ENCODE measurements at regions not wholly inside any gene's neighbourhood (a gene's known extent, or its start where the extent isn't known, plus 50 kb on each side); places are given as distances from the start of the nearest gene placed in this dataset.

DNA sequence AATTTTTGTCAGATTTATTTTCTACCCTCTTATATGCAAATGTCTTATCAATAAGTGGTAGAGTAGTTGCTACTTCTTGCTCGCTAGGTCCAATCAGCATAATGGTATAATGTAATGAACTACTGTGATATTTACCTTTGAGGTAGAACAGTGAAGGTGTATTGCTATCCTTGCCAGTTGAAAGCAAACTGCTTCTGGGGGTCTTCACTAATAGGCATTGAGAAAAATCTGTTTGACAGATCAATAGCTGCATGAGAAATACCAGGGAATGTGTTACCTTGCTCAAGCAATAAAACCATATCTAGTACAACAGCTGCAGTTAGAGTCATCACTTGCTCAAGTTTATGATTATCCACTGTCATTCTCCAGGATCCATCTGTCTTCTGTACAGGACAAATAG is 50.1 kb upstream of the EFEMP1 start:
- TF ChIP-seq, protein P1, sequence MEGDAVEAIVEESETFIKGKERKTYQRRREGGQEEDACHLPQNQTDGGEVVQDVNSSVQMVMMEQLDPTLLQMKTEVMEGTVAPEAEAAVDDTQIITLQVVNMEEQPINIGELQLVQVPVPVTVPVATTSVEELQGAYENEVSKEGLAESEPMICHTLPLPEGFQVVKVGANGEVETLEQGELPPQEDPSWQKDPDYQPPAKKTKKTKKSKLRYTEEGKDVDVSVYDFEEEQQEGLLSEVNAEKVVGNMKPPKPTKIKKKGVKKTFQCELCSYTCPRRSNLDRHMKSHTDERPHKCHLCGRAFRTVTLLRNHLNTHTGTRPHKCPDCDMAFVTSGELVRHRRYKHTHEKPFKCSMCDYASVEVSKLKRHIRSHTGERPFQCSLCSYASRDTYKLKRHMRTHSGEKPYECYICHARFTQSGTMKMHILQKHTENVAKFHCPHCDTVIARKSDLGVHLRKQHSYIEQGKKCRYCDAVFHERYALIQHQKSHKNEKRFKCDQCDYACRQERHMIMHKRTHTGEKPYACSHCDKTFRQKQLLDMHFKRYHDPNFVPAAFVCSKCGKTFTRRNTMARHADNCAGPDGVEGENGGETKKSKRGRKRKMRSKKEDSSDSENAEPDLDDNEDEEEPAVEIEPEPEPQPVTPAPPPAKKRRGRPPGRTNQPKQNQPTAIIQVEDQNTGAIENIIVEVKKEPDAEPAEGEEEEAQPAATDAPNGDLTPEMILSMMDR (IDR thresholded peaks at IDR 0.05; ENCODE audit: insufficient read depth, low read length, poor library complexity, severe bottlenecking), result no peak
- DNase-seq (ENCODE audit: extremely low read depth, insufficient read length), result no peak
- Histone ChIP-seq H3K36me3 (ENCODE audit: control insufficient read depth, insufficient read depth, low read length) (no peaks in the 10 kb centered on the region), H3K4me3 (replicated peaks; ENCODE audit: low read depth, low read length) (no peak overlapping the region), H3K27me3 (replicated peaks; ENCODE audit: control insufficient read depth, insufficient read depth, low read length) (no peaks in the 10 kb centered on the region; the same call in 1 of the 2 replicates)

DNA sequence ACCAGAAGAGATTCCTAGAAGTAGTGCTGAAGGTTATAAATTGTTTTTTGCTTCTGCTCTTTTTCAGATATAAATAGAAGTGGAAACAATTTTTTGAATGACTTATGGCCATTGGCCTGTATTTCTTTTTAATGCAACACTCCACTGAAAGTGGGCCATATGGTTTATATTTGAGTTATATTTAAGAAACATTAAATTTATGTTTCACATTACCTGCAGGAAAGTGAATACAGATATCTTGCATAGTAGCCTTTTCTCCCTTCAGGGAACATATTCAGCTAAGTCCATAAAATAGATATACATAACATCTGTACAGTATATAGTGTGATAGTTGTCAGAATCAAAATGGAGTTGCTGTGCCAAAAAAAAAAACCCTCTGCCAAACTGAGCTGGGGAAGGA is 53.1 kb upstream of the EFEMP1 start:
- Histone ChIP-seq H3K36me3 (ENCODE audit: control insufficient read depth, insufficient read depth, low read length) (no peaks in the 10 kb centered on the region), H3K4me3 (replicated peaks; ENCODE audit: low read depth, low read length) (no peak overlapping the region), H3K27me3 (replicated peaks; ENCODE audit: control insufficient read depth, insufficient read depth, low read length) (no peaks in the 10 kb centered on the region; the same call in 1 of the 2 replicates)
- TF ChIP-seq, protein P1 (IDR thresholded peaks at IDR 0.05; ENCODE audit: insufficient read depth, low read length, poor library complexity, severe bottlenecking), result no peak
- no peak for DNase-seq (ENCODE audit: extremely low read depth, insufficient read length)

DNA sequence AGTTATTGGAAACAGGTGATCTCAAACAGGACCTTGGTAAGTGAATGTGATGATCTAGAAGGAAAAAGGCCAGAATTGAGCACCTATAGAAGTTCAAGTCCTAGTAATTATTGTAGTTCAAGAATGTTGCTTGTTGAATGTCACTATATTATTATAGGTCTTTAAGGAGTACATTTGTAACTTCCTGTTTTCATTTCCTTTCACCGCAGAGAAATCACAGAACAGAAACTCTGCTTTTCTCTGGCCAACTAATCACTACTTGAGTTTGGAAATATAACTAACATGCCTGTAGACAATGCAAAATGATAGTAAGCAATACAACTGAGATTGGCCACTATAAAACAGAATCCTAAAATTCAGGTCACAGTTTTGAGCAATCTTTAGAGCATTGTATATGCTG is 61.8 kb upstream of the EFEMP1 start:
- peak; percentile 20 for DNase-seq (ENCODE audit: extremely low read depth, insufficient read length)
- H3K36me3 ChIP-seq (ENCODE audit: control insufficient read depth, insufficient read depth, low read length), result no peaks in the 10 kb centered on the region
- TF ChIP-seq, protein P1 (IDR thresholded peaks at IDR 0.05; ENCODE audit: insufficient read depth, low read length, poor library complexity, severe bottlenecking), result no peak

DNA sequence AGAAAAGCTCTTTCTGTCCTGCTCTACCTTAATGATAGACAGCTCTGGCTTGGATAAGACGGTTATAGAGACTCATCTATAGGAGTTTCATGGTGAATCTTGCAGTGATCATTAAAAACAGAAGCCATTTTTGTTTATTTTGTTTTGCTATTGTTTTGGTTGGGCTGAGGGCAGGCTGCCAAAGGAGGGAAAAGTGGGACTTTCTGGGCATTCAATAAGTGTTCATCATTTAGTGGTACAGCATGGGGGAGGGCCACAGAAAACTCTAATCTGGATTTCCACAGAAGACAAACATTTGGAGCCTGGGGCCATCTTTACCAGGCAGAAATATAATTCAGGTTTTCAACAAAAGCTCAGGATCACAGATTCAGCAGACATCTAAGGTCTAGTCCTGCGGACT is 62.4 kb upstream of the EFEMP1 start:
- TF ChIP-seq, protein P1 (IDR thresholded peaks at IDR 0.05; ENCODE audit: insufficient read depth, low read length, poor library complexity, severe bottlenecking), result no peak
- Histone ChIP-seq H3K36me3 (ENCODE audit: control insufficient read depth, insufficient read depth, low read length) (no peaks in the 10 kb centered on the region), H3K27me3 (replicated peaks; ENCODE audit: control insufficient read depth, insufficient read depth, low read length) (no peaks in the 10 kb centered on the region), H3K4me3 (replicated peaks; ENCODE audit: low read depth, low read length) (no peak overlapping the region)
- no peak for DNase-seq (ENCODE audit: extremely low read depth, insufficient read length)

More for the DNA sequence above, 61.8 kb upstream of the EFEMP1 start:
- Histone ChIP-seq H3K27me3 (replicated peaks; ENCODE audit: control insufficient read depth, insufficient read depth, low read length) (no peaks in the 10 kb centered on the region), H3K4me3 (replicated peaks; ENCODE audit: low read depth, low read length) (no peak overlapping the region)

DNA sequence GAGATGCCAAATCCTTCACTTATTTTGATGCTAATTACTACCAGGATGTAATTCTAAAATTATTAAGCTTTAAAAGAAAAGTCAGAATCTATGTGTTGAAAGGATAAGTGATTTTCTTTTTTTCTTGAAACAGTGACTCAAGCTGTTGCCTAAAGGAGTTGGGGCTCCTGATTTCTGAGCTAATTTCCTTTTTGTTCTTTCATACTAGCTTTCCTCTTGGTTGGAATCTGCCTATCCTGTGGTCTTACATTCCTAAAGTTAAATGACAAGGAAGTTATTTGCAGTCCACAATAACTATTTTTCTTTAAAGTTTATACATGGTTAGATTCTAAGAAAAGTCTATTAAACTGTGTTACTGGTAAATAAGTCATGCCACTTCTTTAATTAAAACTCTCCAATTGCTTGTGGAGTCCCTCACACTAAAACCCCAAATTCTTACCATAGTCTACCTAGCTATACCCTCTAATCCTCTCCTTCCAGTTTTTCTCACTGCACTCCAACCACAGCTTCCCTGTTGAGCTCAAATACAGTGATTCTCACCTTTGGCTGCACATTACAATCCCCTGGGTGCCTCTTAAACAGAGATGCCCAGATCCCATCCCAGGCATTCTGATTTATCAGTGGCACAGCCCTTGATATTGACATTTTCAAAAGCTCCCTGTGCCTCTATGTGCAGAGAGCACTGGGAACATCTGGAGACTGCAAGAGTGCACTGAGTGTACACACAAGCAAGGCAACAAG is 63.3 kb upstream of the EFEMP1 start:
- no peak for DNase-seq (ENCODE audit: extremely low read depth, insufficient read length)
- TF ChIP-seq, protein P1 (IDR thresholded peaks at IDR 0.05; ENCODE audit: insufficient read depth, low read length, poor library complexity, severe bottlenecking), result no peak
- Histone ChIP-seq H3K36me3 (ENCODE audit: control insufficient read depth, insufficient read depth, low read length) (no peaks in the 10 kb centered on the region), H3K27me3 (replicated peaks; ENCODE audit: control insufficient read depth, insufficient read depth, low read length) (no peaks in the 10 kb centered on the region), H3K4me3 (replicated peaks; ENCODE audit: low read depth, low read length) (no peak overlapping the region)
